Ishikawa (cell line): ENCODE measurements at regions not wholly inside any gene's neighbourhood (a gene's known extent, or its start where the extent isn't known, plus 50 kb on each side); places are given as distances from the start of the nearest gene placed in this dataset.

ENCODE experiments used
- CEBPB ChIP-seq: IDR thresholded peaks from 2 replicates; pipeline ENCODE4 v1.6.1; 2012
- EGR1 ChIP-seq: IDR thresholded peaks from 2 replicates; pipeline ENCODE4 v1.6.1; 2012
- EP300 ChIP-seq: IDR thresholded peaks from 2 replicates; pipeline ENCODE4 v1.6.1; 2012; ENCODE audit warnings: borderline replicate concordance
- RAD21 ChIP-seq: IDR thresholded peaks from 2 replicates; pipeline ENCODE4 v1.6.1; 2012; ENCODE audit warnings: low read depth
- TAF1 ChIP-seq: IDR thresholded peaks from 2 replicates; pipeline ENCODE4 v1.6.1; 2012; ENCODE audit warnings: low read depth, mild to moderate bottlenecking
- YY1 ChIP-seq: IDR thresholded peaks from 2 replicates; pipeline ENCODE4 v1.6.1; 2012; ENCODE audit warnings: low read depth
- ZBTB7A ChIP-seq: IDR thresholded peaks from 2 replicates; pipeline ENCODE4 v1.6.1; 2012; ENCODE audit warnings: low read depth

DNA sequence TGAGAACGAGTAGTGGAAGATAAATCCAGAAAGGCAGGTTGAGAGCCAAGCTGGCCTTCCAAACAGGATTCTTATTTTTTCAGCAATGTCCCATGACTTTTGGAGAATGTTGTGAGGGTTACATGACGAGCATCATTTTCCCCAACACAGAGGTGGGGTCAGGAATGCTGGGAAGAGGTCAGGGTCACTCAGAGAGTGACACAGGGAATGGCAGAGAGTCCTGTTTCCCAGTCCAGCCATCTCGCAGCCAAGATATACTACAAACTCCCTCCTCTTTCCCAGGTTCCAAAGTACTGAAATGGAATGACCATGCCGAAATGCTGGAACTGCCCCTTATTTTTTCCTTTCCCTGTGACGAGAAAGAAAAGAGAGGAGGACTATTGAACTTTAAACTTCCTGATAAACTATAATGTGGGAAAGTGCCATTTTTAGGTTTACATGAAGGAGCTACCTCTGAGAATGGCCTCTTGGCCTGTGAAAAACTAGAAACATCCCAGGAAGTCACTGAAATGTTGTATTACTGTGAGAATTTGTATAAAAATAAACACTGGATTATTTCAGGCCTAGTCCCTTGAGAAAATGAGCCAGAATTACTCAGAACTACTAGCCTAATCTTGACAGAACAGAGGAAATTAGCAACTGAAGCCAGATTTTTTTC lies 420.4 kb downstream of the CETN3 start:
- TF ChIP-seq CEBPB: no peak
- no peak for TF ChIP-seq EGR1
- TF ChIP-seq EP300: no peak
- no peak for TF ChIP-seq TAF1
- no peak for TF ChIP-seq RAD21
- TF ChIP-seq ZBTB7A: no peak
- no peak for TF ChIP-seq YY1
